IMR-90 (cell line): ENCODE measurements at regions not wholly inside any gene's neighbourhood (a gene's known extent, or its start where the extent isn't known, plus 50 kb on each side); places are given as distances from the start of the nearest gene placed in this dataset.

ENCODE experiments used
- ATAC-seq: fragments of 200-7000 bp; cut with Tn5 transposase; 2 replicates; pipeline ENCODE4 v1.9.1; 2020; ENCODE audit warnings: low read depth, mild to moderate bottlenecking, moderate library complexity
- BruUV-seq: library from RNA; stranded (reverse); fragments of 400-500 nt; replicated peaks from 2 replicates; lab custom pipeline; 2021; lab: Mats Ljungman, UMichigan
- CTCF ChIA-PET: fragments of 300-600 bp; formaldehyde crosslinking; extraction: SDS; loops from one replicate; lab custom pipeline; 2021; ENCODE audit warnings: antibody characterized with exemption; lab: Yijun Ruan, JAX
- POLR2A ChIA-PET: fragments of 300-600 bp; sonication (Branson Sonifier 250); formaldehyde crosslinking; loops from one replicate; lab custom pipeline; 2022; ENCODE audit warnings: antibody characterized with exemption; ENCODE audit not compliant: unreplicated experiment; lab: Charles Lee
- DNase-seq: peaks from one replicate; pipeline ENCODE4 v3.0.0; 2013
- H2AFZ ChIP-seq: replicated peaks from 2 replicates; pipeline ENCODE3; 2013; ENCODE audit warnings: low read length, mild to moderate bottlenecking; ENCODE audit not compliant: poor library complexity
- H2AK5ac ChIP-seq: 2 replicates; pipeline ENCODE4 v1.6.1; 2013; ENCODE audit warnings: low read depth, low read length, inconsistent platforms
- H2AK9ac ChIP-seq: replicated peaks from 2 replicates; pipeline ENCODE3; 2013; ENCODE audit warnings: mild to moderate bottlenecking, low read depth, low read length, moderate library complexity; ENCODE audit not compliant: poor library complexity
- H2BK120ac ChIP-seq: 2 replicates; pipeline ENCODE4 v1.6.1; 2013; ENCODE audit warnings: low read depth, low read length, inconsistent platforms
- H2BK15ac ChIP-seq: 3 replicates; pipeline ENCODE4 v1.6.1; 2013; ENCODE audit warnings: low read depth, low read length, inconsistent platforms
- H2BK20ac ChIP-seq: 2 replicates; pipeline ENCODE4 v1.6.1; 2013; ENCODE audit warnings: low read depth, mild to moderate bottlenecking, inconsistent platforms, low read length, moderate library complexity
- H2BK5ac ChIP-seq: 2 replicates; pipeline ENCODE4 v1.6.1; 2013; ENCODE audit warnings: mild to moderate bottlenecking, low read depth, low read length, inconsistent platforms; ENCODE audit not compliant: poor library complexity, severe bottlenecking
- H3K14ac ChIP-seq: replicated peaks from 2 replicates; pipeline ENCODE4 v1.6.1; 2013; ENCODE audit warnings: low read depth, low read length, inconsistent platforms
- H3K18ac ChIP-seq: 2 replicates; pipeline ENCODE4 v1.6.1; 2013; ENCODE audit warnings: low read depth, low read length, control low read depth
- H3K23ac ChIP-seq: 2 replicates; pipeline ENCODE4 v1.6.1; 2013; ENCODE audit warnings: low read depth, low read length, inconsistent platforms
- H3K27ac ChIP-seq: 2 replicates; pipeline ENCODE4 v1.5.1; 2013; ENCODE audit warnings: mild to moderate bottlenecking, control low read depth, low read length; ENCODE audit not compliant: insufficient read depth
- H3K27me3 ChIP-seq: 2 replicates; pipeline ENCODE4 v1.6.1; 2013; ENCODE audit warnings: low read length; ENCODE audit not compliant: control insufficient read depth, insufficient read depth
- H3K36me3 ChIP-seq: 2 replicates; pipeline ENCODE4 v1.6.1; 2013; ENCODE audit warnings: low read length, mixed read lengths; ENCODE audit not compliant: control insufficient read depth, insufficient read depth
- H3K4ac ChIP-seq: 2 replicates; pipeline ENCODE4 v1.6.1; 2013; ENCODE audit warnings: low read depth, low read length, inconsistent platforms
- H3K4me1 ChIP-seq: 2 replicates; pipeline ENCODE4 v1.6.1; 2013; ENCODE audit warnings: low read length, mixed read lengths; ENCODE audit not compliant: control insufficient read depth, insufficient read depth
- H3K4me2 ChIP-seq: 2 replicates; pipeline ENCODE4 v1.6.1; 2013; ENCODE audit warnings: low read depth, mild to moderate bottlenecking, control low read depth, low read length, moderate library complexity
- H3K4me3 ChIP-seq: 2 replicates; pipeline ENCODE4 v1.5.1; 2013; ENCODE audit warnings: low read depth, mild to moderate bottlenecking, control low read depth, low read length, moderate library complexity; ENCODE audit not compliant: insufficient read depth
- H3K56ac ChIP-seq: 2 replicates; pipeline ENCODE4 v1.6.1; 2013; ENCODE audit warnings: low read length, inconsistent platforms; ENCODE audit not compliant: insufficient read depth; ENCODE audit errors: extremely low read depth
- H3K79me1 ChIP-seq, 2 experiments: 2 replicates each; pipeline ENCODE4 v1.6.1; 2013; ENCODE audit warnings: low read length in 2 of 2, inconsistent platforms in 1 of 2, low read depth in 1 of 2
- H3K9ac ChIP-seq: 2 replicates; pipeline ENCODE4 v1.6.1; 2013; ENCODE audit warnings: low read depth, low read length, control low read depth
- H3K9me1 ChIP-seq: 2 replicates; pipeline ENCODE4 v1.6.1; 2013; ENCODE audit warnings: low read length, inconsistent platforms; ENCODE audit not compliant: insufficient read depth
- H3K9me3 ChIP-seq: 2 replicates; pipeline ENCODE4 v1.6.1; 2013; ENCODE audit warnings: low read length; ENCODE audit not compliant: control insufficient read depth, insufficient read depth
- H4K20me1 ChIP-seq: 2 replicates; pipeline ENCODE4 v1.6.1; 2013; ENCODE audit warnings: low read length, inconsistent platforms; ENCODE audit not compliant: insufficient read depth
- H4K5ac ChIP-seq: 2 replicates; pipeline ENCODE4 v1.6.1; 2013; ENCODE audit warnings: mild to moderate bottlenecking, low read depth, low read length, control low read depth
- H4K8ac ChIP-seq, 2 experiments: 2 replicates each; pipeline ENCODE4 v1.6.1; 2013; ENCODE audit warnings: low read depth in 2 of 2, low read length in 2 of 2, control low read depth in 1 of 2, inconsistent platforms in 1 of 2
- H4K91ac ChIP-seq: 2 replicates; pipeline ENCODE4 v1.6.1; 2013; ENCODE audit warnings: low read depth, low read length, inconsistent platforms; ENCODE audit not compliant: insufficient read depth
- BHLHE40 ChIP-seq: fragments of 150-350 bp; IDR thresholded peaks from 2 replicates; pipeline ENCODE4 v1.6.1; 2016; ENCODE audit warnings: mild to moderate bottlenecking, low read depth, low read length
- CEBPB ChIP-seq: IDR thresholded peaks from 2 replicates; pipeline ENCODE4 v1.6.1; 2012; ENCODE audit warnings: low read depth, low read length, improper control_type of control experiment
- FOS ChIP-seq: fragments of 150-350 bp; IDR thresholded peaks from 2 replicates; pipeline ENCODE4 v1.6.1; 2016; ENCODE audit warnings: low read depth, low read length
- MAZ ChIP-seq: IDR thresholded peaks from 2 replicates; pipeline ENCODE4 v1.6.1; 2012; ENCODE audit warnings: low read depth, mild to moderate bottlenecking, low read length, improper control_type of control experiment, moderate library complexity, borderline replicate concordance
- MXI1 ChIP-seq: IDR thresholded peaks from 2 replicates; pipeline ENCODE4 v1.6.1; 2012; ENCODE audit warnings: low read depth, mild to moderate bottlenecking, low read length, moderate library complexity, borderline replicate concordance
- NFE2L2 ChIP-seq: fragments of 150-350 bp; IDR thresholded peaks from 2 replicates; pipeline ENCODE4 v1.6.1; 2016; ENCODE audit warnings: low read depth, mild to moderate bottlenecking, low read length
- POLR2A ChIP-seq: IDR thresholded peaks from 2 replicates; pipeline ENCODE4 v1.6.1; 2012; ENCODE audit warnings: mild to moderate bottlenecking, low read depth, low read length
- RAD21 ChIP-seq: IDR thresholded peaks from 2 replicates; pipeline ENCODE4 v1.6.1; 2012; ENCODE audit warnings: low read length, improper control_type of control experiment
- RCOR1 ChIP-seq: IDR thresholded peaks from 2 replicates; pipeline ENCODE4 v1.6.1; 2012; ENCODE audit warnings: mild to moderate bottlenecking, low read length, improper control_type of control experiment; ENCODE audit not compliant: insufficient replicate concordance
- SMC3 ChIP-seq: fragments of 150-350 bp; IDR thresholded peaks from 2 replicates; pipeline ENCODE4 v1.6.1; 2016; ENCODE audit warnings: low read depth, mild to moderate bottlenecking, antibody characterized with exemption, low read length, moderate library complexity
- WGBS, 2 experiments: methylation state at CpG; one replicate each; pipeline versions ENCODE4 v1.1.5 to v1.1.7; 2013; ENCODE audit warnings: missing lambda C conversion rate in 2 of 2; ENCODE audit not compliant: insufficient read length in 1 of 2; ENCODE audit errors: extremely low coverage in 2 of 2; 5-methylcytosine and 5-hydroxymethylcytosine counted together
- dilution Hi-C: fragments of 300-500 bp; cut with HindIII; formaldehyde crosslinking; loops from one replicate; pipeline ENCODE4 v1.14.3; 2018; ENCODE audit warnings: low sequenced_read_pairs; ENCODE audit not compliant: unreplicated experiment
- in situ Hi-C: fragments of 300-500 bp; cut with MboI; formaldehyde crosslinking; loops from 3 replicates; pipeline ENCODE4 v1.14.3; 2019; ENCODE audit warnings: low sequenced_read_pairs, inconsistent platforms, mixed read lengths
- intact Hi-C: fragments of 100-400 bp; cut with micrococcal nuclease; formaldehyde crosslinking; loops from 2 replicates; pipeline ENCODE4 v1.10.0; 2022
- TF ChIP-seq, protein P1 (sequence below): fragments of 150-350 bp; IDR thresholded peaks from 2 replicates; pipeline ENCODE4 v1.6.1; 2016; ENCODE audit warnings: low read depth, mild to moderate bottlenecking, low read length, moderate library complexity, borderline replicate concordance
- TF ChIP-seq, protein P2 (sequence below): conservative IDR thresholded peaks from 2 replicates; pipeline ENCODE4 v1.5.1; 2012; ENCODE audit warnings: mild to moderate bottlenecking, low read depth, low read length, improper control_type of control experiment

DNA sequence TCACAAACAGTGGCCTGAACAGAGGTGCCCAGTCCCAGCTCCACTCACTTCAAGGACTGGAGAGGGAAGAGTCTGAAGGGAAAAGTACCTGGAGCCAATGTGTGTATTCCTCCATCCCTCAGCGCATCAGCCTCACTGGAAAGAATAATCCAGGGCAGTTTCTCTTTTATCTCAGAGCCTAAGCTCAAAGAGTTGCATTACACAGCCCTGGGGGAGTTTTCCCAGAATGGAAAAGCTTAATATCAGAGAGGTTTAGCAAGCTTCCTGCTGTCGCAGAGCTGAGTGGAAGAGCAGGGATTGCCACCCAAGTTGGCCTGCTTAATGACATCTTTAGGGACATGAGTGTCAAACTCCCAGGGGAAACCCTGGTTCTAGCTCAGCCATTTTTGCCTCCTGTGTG, 80.4 kb upstream of the MSX1 start:
- ATAC-seq (no peak), DNase-seq (no peak)
- H2BK20ac ChIP-seq: no peak overlapping the region
- ChIA-PET CTCF (no interaction called here), POLR2A (no interaction called here)
- H3K9me1 ChIP-seq: no peaks in the 10 kb centered on the region
- no peak overlapping the region for H2AFZ ChIP-seq
- no peak overlapping the region for H3K23ac ChIP-seq
- no peak overlapping the region for H2AK5ac ChIP-seq
- H3K9ac ChIP-seq: no peak overlapping the region
- no peak overlapping the region for H2BK15ac ChIP-seq
- H2BK5ac ChIP-seq: no peak overlapping the region
- H2BK120ac ChIP-seq: no peak overlapping the region
- no CpG with 5 or more reads among the region's 2 CpGs for WGBS, 2 experiments
- H3K27ac ChIP-seq: no peak overlapping the region
- H3K56ac ChIP-seq: no peak overlapping the region
- H2AK9ac ChIP-seq: no peak overlapping the region
- H4K8ac ChIP-seq: no peak overlapping the region
- intact Hi-C loops (no loop called here), in situ Hi-C loops (no loop called here), dilution Hi-C loops (no loop called here)
- no peak overlapping the region for H3K4ac ChIP-seq
- no TSS peak for BruUV-seq
- no peaks in the 10 kb centered on the region for H3K9me3 ChIP-seq
- H3K4me3 ChIP-seq: no peak overlapping the region
- no peak overlapping the region for H3K18ac ChIP-seq
- TF ChIP-seq RAD21 (no peak), FOS (no peak), MXI1 (no peak), NFE2L2 (no peak), SMC3 (no peak), POLR2A (no peak), RCOR1 (no peak), MAZ (no peak), BHLHE40 (no peak), CEBPB (no peak)
- TF ChIP-seq, protein P1, sequence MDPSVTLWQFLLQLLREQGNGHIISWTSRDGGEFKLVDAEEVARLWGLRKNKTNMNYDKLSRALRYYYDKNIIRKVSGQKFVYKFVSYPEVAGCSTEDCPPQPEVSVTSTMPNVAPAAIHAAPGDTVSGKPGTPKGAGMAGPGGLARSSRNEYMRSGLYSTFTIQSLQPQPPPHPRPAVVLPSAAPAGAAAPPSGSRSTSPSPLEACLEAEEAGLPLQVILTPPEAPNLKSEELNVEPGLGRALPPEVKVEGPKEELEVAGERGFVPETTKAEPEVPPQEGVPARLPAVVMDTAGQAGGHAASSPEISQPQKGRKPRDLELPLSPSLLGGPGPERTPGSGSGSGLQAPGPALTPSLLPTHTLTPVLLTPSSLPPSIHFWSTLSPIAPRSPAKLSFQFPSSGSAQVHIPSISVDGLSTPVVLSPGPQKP: no peak
- TF ChIP-seq, protein P2, sequence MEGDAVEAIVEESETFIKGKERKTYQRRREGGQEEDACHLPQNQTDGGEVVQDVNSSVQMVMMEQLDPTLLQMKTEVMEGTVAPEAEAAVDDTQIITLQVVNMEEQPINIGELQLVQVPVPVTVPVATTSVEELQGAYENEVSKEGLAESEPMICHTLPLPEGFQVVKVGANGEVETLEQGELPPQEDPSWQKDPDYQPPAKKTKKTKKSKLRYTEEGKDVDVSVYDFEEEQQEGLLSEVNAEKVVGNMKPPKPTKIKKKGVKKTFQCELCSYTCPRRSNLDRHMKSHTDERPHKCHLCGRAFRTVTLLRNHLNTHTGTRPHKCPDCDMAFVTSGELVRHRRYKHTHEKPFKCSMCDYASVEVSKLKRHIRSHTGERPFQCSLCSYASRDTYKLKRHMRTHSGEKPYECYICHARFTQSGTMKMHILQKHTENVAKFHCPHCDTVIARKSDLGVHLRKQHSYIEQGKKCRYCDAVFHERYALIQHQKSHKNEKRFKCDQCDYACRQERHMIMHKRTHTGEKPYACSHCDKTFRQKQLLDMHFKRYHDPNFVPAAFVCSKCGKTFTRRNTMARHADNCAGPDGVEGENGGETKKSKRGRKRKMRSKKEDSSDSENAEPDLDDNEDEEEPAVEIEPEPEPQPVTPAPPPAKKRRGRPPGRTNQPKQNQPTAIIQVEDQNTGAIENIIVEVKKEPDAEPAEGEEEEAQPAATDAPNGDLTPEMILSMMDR: no peak
- no peak overlapping the region for H3K4me2 ChIP-seq
- H3K79me1 ChIP-seq: no peaks in the 10 kb centered on the region
- H3K27me3 ChIP-seq: peaks cover 3% of the 10 kb centered on the region
- H3K14ac ChIP-seq: no peak overlapping the region
- H4K20me1 ChIP-seq: no peaks in the 10 kb centered on the region
- H3K36me3 ChIP-seq: no peaks in the 10 kb centered on the region
- no peak overlapping the region for H4K5ac ChIP-seq
- H3K4me1 ChIP-seq: peaks cover 3% of the 10 kb centered on the region; the same call in 1 of the 2 replicates
- H4K91ac ChIP-seq: no peak overlapping the region
